ENCODE measurements at regions not wholly inside any gene's neighbourhood (a gene's known extent, or its start where the extent isn't known, plus 50 kb on each side); places are given as distances from the start of the nearest gene placed in this dataset.

GRCh38 chr5:117740268-117740667, 1165.6 kb upstream of the SEMA6A start:
- TF ChIP-seq SIN3A (IDR thresholded peaks at IDR 0.05; ENCODE audit: low read depth, low read length), result no peak
- TF ChIP-seq EP300 (IDR thresholded peaks at IDR 0.05; ENCODE audit: borderline replicate concordance in 1 of 2, control insufficient read depth in 1 of 2, low read depth in 2 of 2, low read length in 2 of 2), result no peak
- TF ChIP-seq CTCF (IDR thresholded peaks at IDR 0.05 in 2 of 3, conservative IDR thresholded peaks at IDR 0.05 in 1 of 3; ENCODE audit: control insufficient read depth in 2 of 3, extremely low read depth in 1 of 3, insufficient read depth in 1 of 3, low read depth in 3 of 3, low read length in 3 of 3), result no peak
- no peak for TF ChIP-seq ATF3 (IDR thresholded peaks at IDR 0.05; ENCODE audit: borderline replicate concordance, extremely low read depth, low read depth, low read length)

All from GM12878 (cell line).